Omental fat pad (tissue), 3 donors: ENCODE measurements at regions not wholly inside any gene's neighbourhood (a gene's known extent, or its start where the extent isn't known, plus 50 kb on each side); places are given as distances from the start of the nearest gene placed in this dataset.

Experiments used
- ATAC-seq: fragments of 150-250 bp; one replicate; pipeline ENCODE4 v1.9.1; 2016; ENCODE audit warnings: mild to moderate bottlenecking, moderate library complexity; ENCODE audit not compliant: low FRiP score
- DNase-seq: peaks from one replicate; pipeline ENCODE4 v3.0.0-alpha.2; 2019; ENCODE audit warnings: low spot score
- TF ChIP-seq, protein P1 (sequence below), 3 donors: fragments of 450-650 bp; IDR thresholded peaks; one replicate each; pipeline ENCODE4 v1.5.1; 2016 to 2017; ENCODE audit warnings: antibody characterized with exemption in 3 of 3, mild to moderate bottlenecking in 3 of 3, moderate library complexity in 2 of 3

- no peak for DNase-seq
- TF ChIP-seq, protein P1, sequence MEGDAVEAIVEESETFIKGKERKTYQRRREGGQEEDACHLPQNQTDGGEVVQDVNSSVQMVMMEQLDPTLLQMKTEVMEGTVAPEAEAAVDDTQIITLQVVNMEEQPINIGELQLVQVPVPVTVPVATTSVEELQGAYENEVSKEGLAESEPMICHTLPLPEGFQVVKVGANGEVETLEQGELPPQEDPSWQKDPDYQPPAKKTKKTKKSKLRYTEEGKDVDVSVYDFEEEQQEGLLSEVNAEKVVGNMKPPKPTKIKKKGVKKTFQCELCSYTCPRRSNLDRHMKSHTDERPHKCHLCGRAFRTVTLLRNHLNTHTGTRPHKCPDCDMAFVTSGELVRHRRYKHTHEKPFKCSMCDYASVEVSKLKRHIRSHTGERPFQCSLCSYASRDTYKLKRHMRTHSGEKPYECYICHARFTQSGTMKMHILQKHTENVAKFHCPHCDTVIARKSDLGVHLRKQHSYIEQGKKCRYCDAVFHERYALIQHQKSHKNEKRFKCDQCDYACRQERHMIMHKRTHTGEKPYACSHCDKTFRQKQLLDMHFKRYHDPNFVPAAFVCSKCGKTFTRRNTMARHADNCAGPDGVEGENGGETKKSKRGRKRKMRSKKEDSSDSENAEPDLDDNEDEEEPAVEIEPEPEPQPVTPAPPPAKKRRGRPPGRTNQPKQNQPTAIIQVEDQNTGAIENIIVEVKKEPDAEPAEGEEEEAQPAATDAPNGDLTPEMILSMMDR (IDR thresholded peaks at IDR 0.05): no peak
- no peak for ATAC-seq
These were observed 873.5 kb upstream of the POU3F3 start for GRCh38 chr2:103980401-103980800.

GRCh38 chr2:103982691-103983090, 871.2 kb upstream of the POU3F3 start:
- no peak for ATAC-seq
- TF ChIP-seq, protein P1 (IDR thresholded peaks at IDR 0.05): no peak
- no peak for DNase-seq

GRCh38 chr2:103986001-103986400, 867.9 kb upstream of the POU3F3 start:
- TF ChIP-seq, protein P1 (IDR thresholded peaks at IDR 0.05): no peak
- DNase-seq (no peak), ATAC-seq (no peak)

GRCh38 chr2:103991591-103991990, 862.3 kb upstream of the POU3F3 start:
- DNase-seq: no peak
- no peak for ATAC-seq
- TF ChIP-seq, protein P1 (IDR thresholded peaks at IDR 0.05): no peak

GRCh38 chr2:104004821-104005220, 849.1 kb upstream of the POU3F3 start:
- TF ChIP-seq, protein P1 (IDR thresholded peaks at IDR 0.05): no peak
- ATAC-seq (no peak), DNase-seq (no peak)

GRCh38 chr2:104016801-104017200, 837.1 kb upstream of the POU3F3 start:
- TF ChIP-seq, protein P1 (IDR thresholded peaks at IDR 0.05): no peak
- DNase-seq (no peak), ATAC-seq (no peak)

GRCh38 chr2:104023306-104023705, 830.6 kb upstream of the POU3F3 start:
- TF ChIP-seq, protein P1 (IDR thresholded peaks at IDR 0.05): no peak
- ATAC-seq (no peak), DNase-seq (no peak)
